A549 (cell line): ENCODE measurements at regions not wholly inside any gene's neighbourhood (a gene's known extent, or its start where the extent isn't known, plus 50 kb on each side); places are given as distances from the start of the nearest gene placed in this dataset.

ENCODE experiments used
- ATAC-seq, 2 experiments: fragments of 200-7000 bp in 1 of 2; fragments of >200 bp in 1 of 2; cut with Nextera tagmentation in 1 of 2; cut with Tn5 transposase in 1 of 2; 3 replicates each; pipeline versions ENCODE4 v1.8.0 to v1.9.1; 2018 to 2020; ENCODE audit warnings: mild to moderate bottlenecking in 1 of 2, moderate library complexity in 1 of 2
- CTCF ChIA-PET: fragments of 300-600 bp; sonication (Branson Sonifier 250); formaldehyde crosslinking; extraction: SDS; loops from one replicate; lab custom pipeline; 2021; ENCODE audit warnings: antibody characterized with exemption, inconsistent platforms; lab: Yijun Ruan, JAX
- POLR2A ChIA-PET: fragments of 350-600 bp; formaldehyde crosslinking; extraction: SDS; loops from one replicate; lab custom pipeline; 2021; ENCODE audit warnings: antibody characterized with exemption, inconsistent platforms; lab: Yijun Ruan, JAX
- DNase-seq, 2 experiments: peaks; one replicate each; pipeline versions ENCODE4 v3.0.0 to v3.0.0-alpha.2; 2011 to 2016; ENCODE audit warnings: low read depth in 1 of 2, low spot score in 1 of 2
- FAIRE-seq: peaks from 2 replicates; lab custom pipeline; 2011; peaks lifted over from hg19 to GRCh38; lab: Jason Lieb, UNC
- H3K27ac ChIP-seq, 2 experiments: fragments of >200 bp; sonication (Bioruptor Twin); formaldehyde crosslinking; 3 replicates each; pipeline ENCODE4 v1.5.1; 2016 to 2017
- H3K4me1 ChIP-seq: fragments of >200 bp; sonication (Bioruptor Twin); formaldehyde crosslinking; 3 replicates; pipeline ENCODE4 v1.6.1; 2016
- H3K4me2 ChIP-seq: fragments of >200 bp; sonication (Bioruptor Twin); formaldehyde crosslinking; 3 replicates; pipeline ENCODE4 v1.6.1; 2016
- H3K4me3 ChIP-seq: fragments of >200 bp; sonication (Bioruptor Twin); formaldehyde crosslinking; 3 replicates; pipeline ENCODE4 v1.5.1; 2016
- H3K9me3 ChIP-seq: fragments of >200 bp; sonication (Bioruptor Twin); formaldehyde crosslinking; 3 replicates; pipeline ENCODE4 v1.6.1; 2016
- CEBPB ChIP-seq, 2 experiments: fragments of >200 bp in 1 of 2; sonication (Bioruptor Twin) in 1 of 2; formaldehyde crosslinking in 1 of 2; IDR thresholded peaks; 2 replicates each; pipeline ENCODE4 v1.6.1; 2012 to 2016
- CHD2 ChIP-seq: fragments of 150-350 bp; IDR thresholded peaks from 2 replicates; pipeline ENCODE4 v1.6.1; 2014; ENCODE audit warnings: low read length; ENCODE audit not compliant: partially characterized antibody
- EHF ChIP-seq: fragments of 250-450 bp; sonication (Bioruptor Pico); IDR thresholded peaks from 2 replicates; pipeline ENCODE4 v1.5.0; 2020; ENCODE audit warnings: mild to moderate bottlenecking
- EHMT2 ChIP-seq: fragments of 200-600 bp; sonication (generic); IDR thresholded peaks from 2 replicates; pipeline ENCODE4 v1.6.1; 2016; ENCODE audit warnings: antibody characterized with exemption, low read depth, mild to moderate bottlenecking, moderate library complexity
- ESRRA ChIP-seq: fragments of 150-350 bp; IDR thresholded peaks from 2 replicates; pipeline ENCODE4 v1.6.1; 2014; ENCODE audit warnings: mild to moderate bottlenecking, low read length, borderline replicate concordance
- FOSL2 ChIP-seq, 2 experiments: fragments of 450-650 bp in 1 of 2; fragments of >200 bp in 1 of 2; sonication (Bioruptor Twin) in 1 of 2; formaldehyde crosslinking; IDR thresholded peaks; 2 replicates each; pipeline versions ENCODE4 v1.5.0 to v1.6.1; 2016 to 2020; ENCODE audit warnings: mild to moderate bottlenecking in 1 of 2, moderate library complexity in 1 of 2
- FOXS1 ChIP-seq: fragments of 250-450 bp; sonication (Bioruptor Pico); IDR thresholded peaks from 2 replicates; pipeline ENCODE4 v1.5.0; 2020; ENCODE audit warnings: mild to moderate bottlenecking, moderate library complexity
- HEYL ChIP-seq: fragments of 250-450 bp; sonication (Bioruptor Pico); IDR thresholded peaks from 2 replicates; pipeline ENCODE4 v1.8.0; 2021; ENCODE audit warnings: mild to moderate bottlenecking, moderate library complexity
- KDM1A ChIP-seq: fragments of 200-600 bp; sonication (generic); IDR thresholded peaks from 2 replicates; pipeline ENCODE4 v1.6.1; 2016; ENCODE audit warnings: low read depth, mild to moderate bottlenecking
- KDM5A ChIP-seq: fragments of 200-600 bp; sonication (generic); IDR thresholded peaks from 2 replicates; pipeline ENCODE4 v1.6.1; 2016; ENCODE audit warnings: antibody characterized with exemption, mild to moderate bottlenecking
- MAZ ChIP-seq: fragments of 150-350 bp; IDR thresholded peaks from 2 replicates; pipeline ENCODE4 v1.6.1; 2014; ENCODE audit warnings: antibody characterized with exemption, low read depth, low read length, borderline replicate concordance
- NPAS2 ChIP-seq: fragments of 250-450 bp; sonication (Bioruptor Pico); IDR thresholded peaks from 2 replicates; pipeline ENCODE4 v1.8.0; 2022; ENCODE audit warnings: mild to moderate bottlenecking, moderate library complexity, borderline replicate concordance
- POLR2AphosphoS2 ChIP-seq: conservative IDR thresholded peaks from 2 replicates; pipeline ENCODE4 v1.6.1; 2012; ENCODE audit warnings: low read length, improper control_type of control experiment, inconsistent platforms
- RAD21 ChIP-seq, 2 experiments: fragments of >200 bp in 1 of 2; sonication (Bioruptor Twin) in 1 of 2; formaldehyde crosslinking in 1 of 2; IDR thresholded peaks in 1 of 2; conservative IDR thresholded peaks in 1 of 2; 2 replicates in 1 of 2; 3 replicates in 1 of 2; pipeline ENCODE4 v1.6.1; 2012 to 2018; ENCODE audit warnings: inconsistent platforms in 1 of 2
- RFX5 ChIP-seq: fragments of 450-650 bp; IDR thresholded peaks from 2 replicates; pipeline ENCODE4 v1.7.1; 2014; ENCODE audit warnings: antibody characterized with exemption, mild to moderate bottlenecking, moderate library complexity
- RNF2 ChIP-seq: fragments of 200-600 bp; sonication (generic); IDR thresholded peaks from 2 replicates; pipeline ENCODE4 v1.6.1; 2016; ENCODE audit warnings: low read depth, mild to moderate bottlenecking, antibody characterized with exemption, moderate library complexity, borderline replicate concordance
- SMC3 ChIP-seq: fragments of >200 bp; sonication (Bioruptor Twin); formaldehyde crosslinking; IDR thresholded peaks from 3 replicates; pipeline ENCODE4 v1.6.1; 2018; ENCODE audit warnings: inconsistent platforms
- ZFP36 ChIP-seq: fragments of 450-650 bp; IDR thresholded peaks from 2 replicates; pipeline ENCODE4 v1.6.1; 2014; ENCODE audit warnings: borderline replicate concordance; ENCODE audit not compliant: partially characterized antibody
- WGBS: methylation state at CpG from one replicate; pipeline ENCODE4 v1.1.6; 2017; ENCODE audit errors: missing lambda C conversion rate; 5-methylcytosine and 5-hydroxymethylcytosine counted together
- TF ChIP-seq, protein P1 (sequence below): IDR thresholded peaks from 2 replicates; pipeline ENCODE4 v1.6.1; 2012
- TF ChIP-seq, protein P2 (sequence below): fragments of 200-600 bp; sonication (generic); IDR thresholded peaks from 2 replicates; pipeline ENCODE4 v1.6.1; 2016; ENCODE audit warnings: antibody characterized with exemption, mild to moderate bottlenecking, moderate library complexity
- TF ChIP-seq, protein P3 (sequence below): fragments of 150-350 bp; IDR thresholded peaks from 2 replicates; pipeline ENCODE4 v1.6.1; 2014; ENCODE audit warnings: low read depth, mild to moderate bottlenecking, low read length

DNA sequence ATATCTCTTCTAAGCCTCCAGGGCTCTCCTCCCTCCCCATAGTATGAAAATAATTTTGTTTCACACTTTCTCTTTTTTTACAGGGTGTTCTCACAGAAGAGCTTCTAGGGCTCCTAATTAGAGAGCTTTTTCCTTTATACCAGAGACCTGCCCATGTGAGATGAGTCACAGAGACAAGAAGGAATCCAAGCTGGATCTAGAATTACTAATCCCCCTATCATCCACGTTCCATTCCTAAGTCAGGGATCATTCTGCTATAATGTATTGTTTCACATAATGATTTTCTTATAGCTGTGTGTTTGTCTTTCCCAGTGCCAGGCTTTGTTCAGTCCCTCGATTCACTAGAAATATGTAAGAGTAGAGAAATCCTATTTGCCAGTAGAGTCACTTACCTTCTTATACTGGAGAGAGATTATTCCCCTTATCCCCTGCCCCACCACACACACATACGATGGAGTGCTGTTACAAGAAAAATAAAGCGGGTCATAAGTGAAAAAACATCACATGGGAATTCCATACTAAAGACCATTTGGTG, 778.3 kb upstream of the LRRC4C start:
- no peak for FAIRE-seq
- POLR2A ChIA-PET: no interaction called here
- no peak for DNase-seq
- Histone ChIP-seq H3K4me2 (no peak overlapping the region), H3K4me3 (no peak overlapping the region), H3K27ac (no peak overlapping the region), H3K4me1 (no peaks in the 10 kb centered on the region), H3K9me3 (no peaks in the 10 kb centered on the region)
- CTCF ChIA-PET: no interaction called here
- TF ChIP-seq ESRRA (no peak), RAD21 (conservative IDR thresholded peaks at IDR 0.05 in 1 of 2, IDR thresholded peaks at IDR 0.05 in 1 of 2) (no peak), FOSL2 (IDR thresholded peaks at IDR 0.05) (no peak), FOSL2 (CRISPR knock-in tag; IDR thresholded peaks at IDR 0.05) (no peak), NPAS2 (CRISPR knock-in tag) (no peak), KDM1A (no peak)
- WGBS: 1% methylated on average over 4 of the region's 4 CpGs
- no peak for ATAC-seq

DNA sequence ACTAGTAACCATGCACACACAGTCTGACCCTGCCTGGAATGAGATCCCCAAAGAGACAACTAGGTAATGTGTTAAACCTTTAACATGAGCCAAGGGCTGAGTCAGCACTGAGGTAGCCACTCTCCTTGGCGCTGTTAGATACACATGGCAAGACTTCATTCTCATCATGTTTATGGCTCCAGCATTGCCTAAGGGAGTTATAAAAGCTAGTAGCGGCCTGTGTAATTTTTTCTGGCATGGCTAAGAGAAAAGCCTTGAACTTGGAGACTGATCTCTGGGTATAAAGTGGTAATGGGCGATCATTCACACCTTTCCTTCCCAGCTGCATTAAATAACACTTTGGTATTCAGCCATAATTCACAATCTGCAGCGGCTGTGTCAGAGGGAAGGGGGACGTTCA, 779.7 kb upstream of the LRRC4C start:
- Histone ChIP-seq H3K9me3 (no peaks in the 10 kb centered on the region), H3K4me2 (no peak overlapping the region), H3K4me3 (no peak overlapping the region), H3K27ac (no peak overlapping the region), H3K4me1 (no peaks in the 10 kb centered on the region)
- FAIRE-seq (no peak), ATAC-seq (no peak), DNase-seq (no peak)
- ChIA-PET CTCF (no interaction called here), POLR2A (no interaction called here)
- under 1% methylated on average over 5 of the region's 5 CpGs for WGBS
- TF ChIP-seq CHD2 (no peak), SMC3 (no peak), RFX5 (no peak), ZFP36 (no peak), EHMT2 (no peak), MAZ (no peak), POLR2AphosphoS2 (no peak), FOXS1 (CRISPR knock-in tag) (no peak), HEYL (CRISPR knock-in tag) (no peak), KDM5A (no peak), FOSL2 (IDR thresholded peaks at IDR 0.05) (no peak), FOSL2 (CRISPR knock-in tag; IDR thresholded peaks at IDR 0.05) (no peak), EHF (CRISPR knock-in tag) (no peak), CEBPB (IDR thresholded peaks at IDR 0.05) (no peak), RNF2 (no peak)
- TF ChIP-seq, protein P1, sequence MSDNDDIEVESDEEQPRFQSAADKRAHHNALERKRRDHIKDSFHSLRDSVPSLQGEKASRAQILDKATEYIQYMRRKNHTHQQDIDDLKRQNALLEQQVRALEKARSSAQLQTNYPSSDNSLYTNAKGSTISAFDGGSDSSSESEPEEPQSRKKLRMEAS: no peak
- TF ChIP-seq, protein P2, sequence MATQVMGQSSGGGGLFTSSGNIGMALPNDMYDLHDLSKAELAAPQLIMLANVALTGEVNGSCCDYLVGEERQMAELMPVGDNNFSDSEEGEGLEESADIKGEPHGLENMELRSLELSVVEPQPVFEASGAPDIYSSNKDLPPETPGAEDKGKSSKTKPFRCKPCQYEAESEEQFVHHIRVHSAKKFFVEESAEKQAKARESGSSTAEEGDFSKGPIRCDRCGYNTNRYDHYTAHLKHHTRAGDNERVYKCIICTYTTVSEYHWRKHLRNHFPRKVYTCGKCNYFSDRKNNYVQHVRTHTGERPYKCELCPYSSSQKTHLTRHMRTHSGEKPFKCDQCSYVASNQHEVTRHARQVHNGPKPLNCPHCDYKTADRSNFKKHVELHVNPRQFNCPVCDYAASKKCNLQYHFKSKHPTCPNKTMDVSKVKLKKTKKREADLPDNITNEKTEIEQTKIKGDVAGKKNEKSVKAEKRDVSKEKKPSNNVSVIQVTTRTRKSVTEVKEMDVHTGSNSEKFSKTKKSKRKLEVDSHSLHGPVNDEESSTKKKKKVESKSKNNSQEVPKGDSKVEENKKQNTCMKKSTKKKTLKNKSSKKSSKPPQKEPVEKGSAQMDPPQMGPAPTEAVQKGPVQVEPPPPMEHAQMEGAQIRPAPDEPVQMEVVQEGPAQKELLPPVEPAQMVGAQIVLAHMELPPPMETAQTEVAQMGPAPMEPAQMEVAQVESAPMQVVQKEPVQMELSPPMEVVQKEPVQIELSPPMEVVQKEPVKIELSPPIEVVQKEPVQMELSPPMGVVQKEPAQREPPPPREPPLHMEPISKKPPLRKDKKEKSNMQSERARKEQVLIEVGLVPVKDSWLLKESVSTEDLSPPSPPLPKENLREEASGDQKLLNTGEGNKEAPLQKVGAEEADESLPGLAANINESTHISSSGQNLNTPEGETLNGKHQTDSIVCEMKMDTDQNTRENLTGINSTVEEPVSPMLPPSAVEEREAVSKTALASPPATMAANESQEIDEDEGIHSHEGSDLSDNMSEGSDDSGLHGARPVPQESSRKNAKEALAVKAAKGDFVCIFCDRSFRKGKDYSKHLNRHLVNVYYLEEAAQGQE: no peak
- TF ChIP-seq, protein P3, sequence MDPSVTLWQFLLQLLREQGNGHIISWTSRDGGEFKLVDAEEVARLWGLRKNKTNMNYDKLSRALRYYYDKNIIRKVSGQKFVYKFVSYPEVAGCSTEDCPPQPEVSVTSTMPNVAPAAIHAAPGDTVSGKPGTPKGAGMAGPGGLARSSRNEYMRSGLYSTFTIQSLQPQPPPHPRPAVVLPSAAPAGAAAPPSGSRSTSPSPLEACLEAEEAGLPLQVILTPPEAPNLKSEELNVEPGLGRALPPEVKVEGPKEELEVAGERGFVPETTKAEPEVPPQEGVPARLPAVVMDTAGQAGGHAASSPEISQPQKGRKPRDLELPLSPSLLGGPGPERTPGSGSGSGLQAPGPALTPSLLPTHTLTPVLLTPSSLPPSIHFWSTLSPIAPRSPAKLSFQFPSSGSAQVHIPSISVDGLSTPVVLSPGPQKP: no peak
